ENCODE measurements at regions not wholly inside any gene's neighbourhood (a gene's known extent, or its start where the extent isn't known, plus 50 kb on each side); places are given as distances from the start of the nearest gene placed in this dataset.

DNA sequence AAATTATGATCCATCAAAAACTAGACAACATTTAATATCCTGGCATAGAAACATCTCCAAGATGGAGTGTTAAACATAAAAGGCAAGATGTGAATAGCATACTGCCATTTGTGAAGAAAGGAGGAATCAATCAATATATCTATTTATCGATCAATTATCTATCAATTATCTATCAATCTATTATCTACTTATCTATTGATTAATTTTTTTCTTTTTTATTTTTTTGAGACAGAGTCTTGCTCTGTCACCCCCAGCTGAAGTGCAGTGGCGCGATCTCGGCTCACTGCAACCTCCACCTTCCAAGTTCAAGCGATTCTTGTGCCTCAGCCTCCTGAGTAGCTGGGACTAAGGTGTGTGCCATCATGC, 117.0 kb upstream of the RFLNA start:
- H3K9me3 Mint-ChIP-seq (ENCODE audit: unreplicated experiment): no peaks in the 10 kb centered on the region
- H3K4me1 Mint-ChIP-seq (ENCODE audit: unreplicated experiment): peaks cover 21% of the 10 kb centered on the region
- H3K27me3 Mint-ChIP-seq (ENCODE audit: unreplicated experiment): peaks cover 2% of the 10 kb centered on the region
- no peak for DNase-seq (ENCODE audit: low spot score)
- no peak overlapping the region for H3K27ac Mint-ChIP-seq (ENCODE audit: unreplicated experiment)
- H3K4me3 Mint-ChIP-seq (ENCODE audit: unreplicated experiment): no peak overlapping the region
- TF ChIP-seq, protein P1, sequence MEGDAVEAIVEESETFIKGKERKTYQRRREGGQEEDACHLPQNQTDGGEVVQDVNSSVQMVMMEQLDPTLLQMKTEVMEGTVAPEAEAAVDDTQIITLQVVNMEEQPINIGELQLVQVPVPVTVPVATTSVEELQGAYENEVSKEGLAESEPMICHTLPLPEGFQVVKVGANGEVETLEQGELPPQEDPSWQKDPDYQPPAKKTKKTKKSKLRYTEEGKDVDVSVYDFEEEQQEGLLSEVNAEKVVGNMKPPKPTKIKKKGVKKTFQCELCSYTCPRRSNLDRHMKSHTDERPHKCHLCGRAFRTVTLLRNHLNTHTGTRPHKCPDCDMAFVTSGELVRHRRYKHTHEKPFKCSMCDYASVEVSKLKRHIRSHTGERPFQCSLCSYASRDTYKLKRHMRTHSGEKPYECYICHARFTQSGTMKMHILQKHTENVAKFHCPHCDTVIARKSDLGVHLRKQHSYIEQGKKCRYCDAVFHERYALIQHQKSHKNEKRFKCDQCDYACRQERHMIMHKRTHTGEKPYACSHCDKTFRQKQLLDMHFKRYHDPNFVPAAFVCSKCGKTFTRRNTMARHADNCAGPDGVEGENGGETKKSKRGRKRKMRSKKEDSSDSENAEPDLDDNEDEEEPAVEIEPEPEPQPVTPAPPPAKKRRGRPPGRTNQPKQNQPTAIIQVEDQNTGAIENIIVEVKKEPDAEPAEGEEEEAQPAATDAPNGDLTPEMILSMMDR (IDR thresholded peaks at IDR 0.05; ENCODE audit: unreplicated experiment): no peak
- H3K36me3 Mint-ChIP-seq (ENCODE audit: low read depth, unreplicated experiment): no peaks in the 10 kb centered on the region

DNA sequence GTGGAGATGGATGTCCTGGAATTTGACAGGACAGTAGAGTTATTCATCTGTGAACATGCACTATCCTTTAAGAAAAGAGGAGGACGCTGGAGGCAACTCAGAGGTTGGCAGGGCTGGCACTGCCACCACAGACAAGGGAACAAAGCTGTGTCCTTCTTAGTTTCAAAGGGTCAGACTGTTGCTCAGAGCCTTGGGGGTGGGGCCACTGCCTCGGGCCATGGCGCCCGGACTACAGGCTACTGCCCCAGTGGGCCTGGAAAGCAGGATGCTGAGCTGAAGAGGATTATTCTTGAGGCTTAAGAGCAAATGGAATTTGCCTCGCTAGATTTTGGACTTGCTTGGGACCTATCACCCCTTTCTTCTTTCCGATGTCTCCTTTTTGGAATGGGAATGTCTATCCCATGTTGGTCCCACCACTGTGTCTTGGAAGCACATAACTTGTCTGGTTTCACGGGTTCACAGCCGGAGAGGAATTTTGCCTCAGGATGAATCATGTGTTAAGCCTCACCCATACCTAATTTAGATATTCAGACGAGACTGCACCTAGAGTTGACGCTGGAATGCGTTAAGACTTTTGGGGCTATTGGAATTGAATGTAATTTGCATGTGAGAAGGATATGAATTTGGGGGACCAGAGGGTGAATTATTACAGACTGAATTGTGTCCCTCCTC, 114.8 kb upstream of the RFLNA start:
- Mint-ChIP-seq H3K27ac (ENCODE audit: unreplicated experiment) (no peak overlapping the region), H3K9me3 (ENCODE audit: unreplicated experiment) (no peaks in the 10 kb centered on the region), H3K27me3 (ENCODE audit: unreplicated experiment) (peaks cover 1% of the 10 kb centered on the region), H3K4me3 (ENCODE audit: unreplicated experiment) (no peak overlapping the region), H3K36me3 (ENCODE audit: low read depth, unreplicated experiment) (no peaks in the 10 kb centered on the region), H3K4me1 (ENCODE audit: unreplicated experiment) (peaks cover 19% of the 10 kb centered on the region)
- TF ChIP-seq, protein P1 (IDR thresholded peaks at IDR 0.05; ENCODE audit: unreplicated experiment): no peak
- no peak for DNase-seq (ENCODE audit: low spot score)

DNA sequence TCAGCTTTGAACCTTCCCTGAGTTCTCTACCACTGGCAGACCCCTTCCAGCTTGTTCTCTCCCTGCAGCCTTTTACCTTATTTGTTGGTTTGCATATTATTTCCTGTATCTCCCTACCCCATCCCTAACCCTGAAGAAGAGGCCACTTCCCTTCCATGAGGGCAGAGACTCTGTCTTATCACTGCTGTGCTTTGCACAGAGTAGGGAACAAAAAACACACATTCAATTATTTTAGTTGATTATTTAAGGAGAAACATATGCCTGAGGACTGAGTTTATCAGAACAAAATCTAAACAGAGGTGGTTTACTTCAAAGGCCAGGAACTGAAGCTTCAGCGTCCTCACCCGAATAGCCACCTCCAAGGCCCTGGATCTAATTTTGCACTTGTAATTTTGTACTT, 111.7 kb upstream of the RFLNA start:
- H3K36me3 Mint-ChIP-seq (ENCODE audit: low read depth, unreplicated experiment): no peaks in the 10 kb centered on the region
- peaks cover 1% of the 10 kb centered on the region for H3K27me3 Mint-ChIP-seq (ENCODE audit: unreplicated experiment)
- peaks cover 6% of the 10 kb centered on the region for H3K4me1 Mint-ChIP-seq (ENCODE audit: unreplicated experiment)
- no peak overlapping the region for H3K4me3 Mint-ChIP-seq (ENCODE audit: unreplicated experiment)
- no peaks in the 10 kb centered on the region for H3K9me3 Mint-ChIP-seq (ENCODE audit: unreplicated experiment)
- no peak overlapping the region for H3K27ac Mint-ChIP-seq (ENCODE audit: unreplicated experiment)
- TF ChIP-seq, protein P1 (IDR thresholded peaks at IDR 0.05; ENCODE audit: unreplicated experiment): no peak
- DNase-seq (ENCODE audit: low spot score): no peak

DNA sequence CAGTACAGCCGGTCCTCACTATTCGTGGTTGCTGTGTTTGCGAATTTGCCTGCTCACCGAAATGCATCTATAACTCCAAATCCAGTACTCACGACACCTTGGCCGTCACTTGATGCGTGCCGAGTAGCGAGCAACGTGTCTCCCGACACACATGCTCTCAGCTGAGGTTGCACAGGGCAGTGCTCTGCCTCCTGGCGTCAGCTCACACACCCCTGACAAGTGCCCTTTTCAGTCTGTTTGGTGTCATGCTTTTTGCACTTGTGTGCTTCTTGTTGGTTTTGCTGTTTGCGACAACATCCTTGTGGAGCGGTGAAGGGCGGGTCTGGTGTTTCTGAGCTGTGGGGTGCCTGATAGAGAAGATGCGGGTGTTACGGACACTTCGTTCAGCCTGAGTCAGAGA, 110.4 kb upstream of the RFLNA start:
- TF ChIP-seq, protein P1 (IDR thresholded peaks at IDR 0.05; ENCODE audit: unreplicated experiment): no peak
- Mint-ChIP-seq H3K27me3 (ENCODE audit: unreplicated experiment) (peaks cover 1% of the 10 kb centered on the region), H3K36me3 (ENCODE audit: low read depth, unreplicated experiment) (no peaks in the 10 kb centered on the region), H3K4me1 (ENCODE audit: unreplicated experiment) (peaks cover 18% of the 10 kb centered on the region), H3K9me3 (ENCODE audit: unreplicated experiment) (no peaks in the 10 kb centered on the region), H3K27ac (ENCODE audit: unreplicated experiment) (no peak overlapping the region), H3K4me3 (ENCODE audit: unreplicated experiment) (no peak overlapping the region)
- no peak for DNase-seq (ENCODE audit: low spot score)

DNA sequence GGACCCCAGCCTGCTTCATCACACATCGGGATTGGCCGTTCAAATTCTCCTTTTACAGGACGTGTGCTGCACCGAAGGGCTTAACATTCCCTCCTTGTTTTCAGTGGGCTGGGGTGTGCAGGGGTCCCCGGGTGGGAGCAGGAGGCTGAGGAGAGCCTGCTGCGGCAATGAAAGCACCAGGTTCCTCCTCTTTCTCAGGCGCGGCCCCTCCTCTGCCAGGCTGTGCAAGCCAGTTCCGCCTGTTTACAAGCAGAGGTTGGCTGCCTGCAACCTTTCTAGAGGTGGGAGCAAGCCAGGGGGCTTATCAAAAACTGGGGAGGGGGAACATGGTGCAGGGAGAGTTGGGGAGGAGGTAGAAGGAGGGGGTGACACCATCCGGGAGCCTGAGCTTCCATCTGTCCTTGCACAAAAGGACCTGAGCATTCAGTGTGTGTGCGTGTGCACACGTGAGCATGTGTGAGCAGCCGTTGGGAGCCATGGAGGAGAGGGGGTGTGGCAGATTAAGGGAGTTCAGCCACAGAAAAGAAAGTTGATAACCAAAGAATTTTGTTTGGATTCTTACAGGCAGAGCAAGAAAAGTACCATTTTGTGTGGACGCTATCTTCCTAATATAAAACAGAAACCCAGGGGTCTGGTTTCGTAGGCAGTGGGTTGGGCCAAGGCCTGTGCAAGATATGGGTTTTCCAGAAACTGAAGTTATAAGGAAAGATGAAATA, 108.8 kb upstream of the RFLNA start:
- H3K4me1 Mint-ChIP-seq (ENCODE audit: unreplicated experiment): peaks cover 23% of the 10 kb centered on the region
- H3K27ac Mint-ChIP-seq (ENCODE audit: unreplicated experiment): no peak overlapping the region
- TF ChIP-seq, protein P1 (IDR thresholded peaks at IDR 0.05; ENCODE audit: unreplicated experiment): no peak
- peaks cover 3% of the 10 kb centered on the region for H3K27me3 Mint-ChIP-seq (ENCODE audit: unreplicated experiment)
- no peak for DNase-seq (ENCODE audit: low spot score)
- no peak overlapping the region for H3K4me3 Mint-ChIP-seq (ENCODE audit: unreplicated experiment)
- H3K9me3 Mint-ChIP-seq (ENCODE audit: unreplicated experiment): no peaks in the 10 kb centered on the region
- H3K36me3 Mint-ChIP-seq (ENCODE audit: low read depth, unreplicated experiment): no peaks in the 10 kb centered on the region

Measured in endothelial cell (in vitro differentiated cells).